T-cell (primary cell): ENCODE measurements at regions not wholly inside any gene's neighbourhood (a gene's known extent, or its start where the extent isn't known, plus 50 kb on each side); places are given as distances from the start of the nearest gene placed in this dataset.

Experiments
- ATAC-seq, 4 experiments: fragments of 200-7000 bp in 3 of 4; fragments of 150-1000 bp in 1 of 4; cut with Tn5 transposase; replicated peaks in 1 of 4; 1 replicate in 3 of 4; 2 replicates in 1 of 4; pipeline ENCODE4 v1.10.0; 2021; ENCODE audit warnings: moderate library complexity in 3 of 4, mild to moderate bottlenecking in 2 of 4, moderate number of reproducible peaks in 1 of 4
- CTCF ChIA-PET, 2 donors: fragments of 300-600 bp; sonication (Branson Sonifier 250); formaldehyde crosslinking; loops; one replicate each; lab custom pipeline; 2022; ENCODE audit warnings: antibody characterized with exemption in 2 of 2; lab: Charles Lee
- POLR2A ChIA-PET, 2 donors: fragments of 300-600 bp; sonication (Branson Sonifier 250); formaldehyde crosslinking; loops; one replicate each; lab custom pipeline; 2022; ENCODE audit warnings: antibody characterized with exemption in 2 of 2; lab: Charles Lee
- DNase-seq, 35 experiments: peaks; one replicate each; pipeline versions ENCODE4 v3.0.0 to v3.0.0-alpha.2; 2013 to 2023
- H3K27ac ChIP-seq: one replicate; pipeline ENCODE4 v1.5.1; 2013; ENCODE audit warnings: low read length
- H3K27me3 ChIP-seq, 2 experiments: replicated peaks in 1 of 2; 1 replicate in 1 of 2; 2 replicates in 1 of 2; pipeline versions ENCODE4 v1.6.1 to v1.7.0; 2013; ENCODE audit warnings: low read length in 1 of 2, mixed read lengths in 1 of 2; ENCODE audit not compliant: control insufficient read depth in 2 of 2, insufficient read depth in 2 of 2; ENCODE audit errors: extremely low read depth in 1 of 2
- H3K36me3 ChIP-seq, 2 donors: 1 replicate in 1 of 2; 2 replicates in 1 of 2; pipeline versions ENCODE4 v1.6.1 to v1.7.0; 2013; ENCODE audit warnings: low read length in 1 of 2; ENCODE audit not compliant: control insufficient read depth in 2 of 2, insufficient read depth in 1 of 2; ENCODE audit errors: extremely low read depth in 1 of 2
- H3K4me1 ChIP-seq, 2 experiments: 1 replicate in 1 of 2; 2 replicates in 1 of 2; pipeline versions ENCODE4 v1.6.1 to v1.7.0; 2013; ENCODE audit warnings: low read length in 2 of 2, mixed read lengths in 1 of 2; ENCODE audit not compliant: insufficient read depth in 2 of 2, control insufficient read depth in 1 of 2; ENCODE audit errors: extremely low read depth in 1 of 2
- H3K4me3 ChIP-seq, 2 donors: 1 replicate in 1 of 2; 2 replicates in 1 of 2; pipeline versions ENCODE4 v1.5.1 to v1.7.0; 2013; ENCODE audit warnings: mild to moderate bottlenecking in 2 of 2, low read length in 1 of 2, moderate library complexity in 1 of 2; ENCODE audit not compliant: control insufficient read depth in 1 of 2; ENCODE audit errors: extremely low read depth in 1 of 2
- H3K9me3 ChIP-seq: 2 replicates; pipeline ENCODE4 v1.7.0; 2013
- H3K27ac Mint-ChIP-seq, 2 donors: one replicate each; pipeline ENCODE4 v1.8.0; 2020 to 2021; ENCODE audit warnings: mild to moderate bottlenecking in 2 of 2, mixed read lengths in 2 of 2
- H3K27me3 Mint-ChIP-seq, 2 donors: one replicate each; pipeline ENCODE4 v1.8.0; 2021 to 2022; ENCODE audit warnings: mixed read lengths in 2 of 2
- H3K36me3 Mint-ChIP-seq: one replicate; pipeline ENCODE4 v1.8.0; 2021; ENCODE audit warnings: mixed read lengths
- H3K4me1 Mint-ChIP-seq, 3 donors: one replicate each; pipeline ENCODE4 v1.8.0; 2020 to 2022; ENCODE audit warnings: mixed read lengths in 3 of 3, mild to moderate bottlenecking in 1 of 3
- H3K4me3 Mint-ChIP-seq, 3 donors: one replicate each; pipeline ENCODE4 v1.8.0; 2020 to 2022; ENCODE audit warnings: mild to moderate bottlenecking in 3 of 3, mixed read lengths in 3 of 3, moderate library complexity in 3 of 3
- H3K9me3 Mint-ChIP-seq, 3 donors: one replicate each; pipeline ENCODE4 v1.8.0; 2020 to 2022; ENCODE audit warnings: mixed read lengths in 3 of 3
- WGBS: methylation state at CpG from one replicate; pipeline ENCODE4 v1.1.5; 2013; ENCODE audit warnings: missing lambda C conversion rate; ENCODE audit not compliant: insufficient coverage; 5-methylcytosine and 5-hydroxymethylcytosine counted together

DNA sequence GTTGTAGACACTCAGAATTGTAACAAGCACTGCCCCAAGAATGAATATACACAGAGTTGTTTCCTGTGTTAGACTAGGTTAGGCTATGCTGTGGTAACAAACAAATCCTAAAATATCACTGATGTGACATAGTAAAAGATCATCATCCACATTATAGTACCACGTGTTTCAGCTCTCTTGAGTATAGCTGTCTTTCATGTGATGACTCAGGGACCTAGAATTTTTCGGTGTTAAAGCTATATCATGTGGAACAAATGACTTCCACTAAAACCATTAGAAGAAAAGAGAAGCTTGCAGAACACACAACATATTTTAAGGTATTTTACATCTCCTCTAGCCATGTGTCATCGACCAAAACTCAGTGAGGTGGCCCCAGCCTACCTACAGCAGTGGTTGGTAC is 307.9 kb upstream of the RBMS3 start:
- Histone ChIP-seq H3K27ac (no peak overlapping the region), H3K27me3 (no peaks in the 10 kb centered on the region), H3K36me3 (no peaks in the 10 kb centered on the region), H3K4me3 (no peak overlapping the region), H3K4me1 (no peaks in the 10 kb centered on the region), H3K9me3 (no peaks in the 10 kb centered on the region)
- DNase-seq (no peak), ATAC-seq (no peak)
- H3K4me1 Mint-ChIP-seq, result no peaks in the 10 kb centered on the region
- peaks cover 18 to 30% (median 20%) of the 10 kb centered on the region in 3 donors for H3K9me3 Mint-ChIP-seq
- ChIA-PET POLR2A (no interaction called here), CTCF (no interaction called here)
- peaks cover 0 to 5% of the 10 kb centered on the region in 2 donors for H3K27me3 Mint-ChIP-seq
- no CpG with 5 or more reads among the region's 3 CpGs for WGBS
- H3K4me3 Mint-ChIP-seq, result no peak overlapping the region
- H3K36me3 Mint-ChIP-seq, result no peaks in the 10 kb centered on the region
- H3K27ac Mint-ChIP-seq, result no peak overlapping the region

DNA sequence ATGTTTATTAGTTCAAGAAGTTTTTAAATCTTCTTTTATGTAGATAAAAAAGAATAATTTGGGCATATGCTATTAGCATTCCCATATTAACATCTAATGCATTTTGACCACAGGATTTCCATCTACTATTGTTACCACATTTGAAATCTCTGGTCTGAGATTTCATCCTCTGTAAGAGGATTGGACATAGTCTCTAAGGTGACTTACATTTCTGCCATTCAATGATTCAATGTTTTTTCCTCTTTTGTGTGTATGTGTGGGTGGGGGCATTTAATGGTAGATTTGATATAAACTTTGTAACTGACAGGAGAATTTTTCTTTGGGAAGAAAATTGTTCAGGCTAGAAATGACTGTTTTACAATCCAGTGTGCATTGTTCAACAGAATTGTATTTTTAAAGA is 307.3 kb upstream of the RBMS3 start:
- peaks cover 0 to 3% of the 10 kb centered on the region in 2 donors for H3K27me3 Mint-ChIP-seq
- ChIA-PET CTCF (no interaction called here), POLR2A (no interaction called here)
- no peak overlapping the region for H3K27ac Mint-ChIP-seq
- peaks cover 15 to 25% (median 18%) of the 10 kb centered on the region in 3 donors for H3K9me3 Mint-ChIP-seq
- Histone ChIP-seq H3K27ac (no peak overlapping the region), H3K4me1 (no peaks in the 10 kb centered on the region), H3K4me3 (no peak overlapping the region), H3K36me3 (no peaks in the 10 kb centered on the region), H3K27me3 (no peaks in the 10 kb centered on the region), H3K9me3 (no peaks in the 10 kb centered on the region)
- DNase-seq (no peak), ATAC-seq (no peak)
- no peak overlapping the region for H3K4me3 Mint-ChIP-seq
- H3K36me3 Mint-ChIP-seq, result no peaks in the 10 kb centered on the region
- H3K4me1 Mint-ChIP-seq, result no peaks in the 10 kb centered on the region

DNA sequence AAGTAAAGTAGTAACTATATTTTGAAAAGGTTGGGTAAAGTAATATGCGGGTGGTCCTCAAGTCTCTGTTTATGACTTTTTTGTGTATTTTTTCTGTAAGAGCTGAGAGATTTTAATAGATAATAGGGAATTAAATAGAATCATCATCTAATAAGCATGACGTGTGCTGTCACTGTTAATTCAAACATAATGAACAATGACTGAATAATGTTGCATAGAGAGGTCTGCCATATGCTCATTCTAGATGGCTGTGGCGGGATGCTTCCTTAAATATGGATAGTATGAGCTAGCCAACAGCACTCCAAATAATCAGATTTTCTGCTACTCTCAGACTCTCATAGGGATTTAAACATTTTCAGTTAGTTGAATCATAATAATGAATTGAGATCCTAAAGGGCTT is 302.8 kb upstream of the RBMS3 start:
- H3K4me3 Mint-ChIP-seq, result no peak overlapping the region
- no peak overlapping the region for H3K4me3 ChIP-seq
- H3K36me3 ChIP-seq, result no peaks in the 10 kb centered on the region
- ChIA-PET POLR2A (interaction anchor here in 1 of 2 donors (0.6 kb wide), 1 partner anchor 72 kb away, joined by 10 read pairs; no protein-coding TSS in a partner anchor), CTCF (no interaction called here)
- H3K27ac ChIP-seq, result no peak overlapping the region
- DNase-seq (no peak), ATAC-seq (no peak)
- no peaks in the 10 kb centered on the region for H3K4me1 Mint-ChIP-seq
- H3K27me3 Mint-ChIP-seq, result no peaks in the 10 kb centered on the region
- no peaks in the 10 kb centered on the region for H3K36me3 Mint-ChIP-seq
- H3K9me3 Mint-ChIP-seq, result peaks cover 0 to 2% (median 0%) of the 10 kb centered on the region in 3 donors
- no peaks in the 10 kb centered on the region for H3K9me3 ChIP-seq
- no peaks in the 10 kb centered on the region for H3K27me3 ChIP-seq
- H3K27ac Mint-ChIP-seq, result no peak overlapping the region
- 100% methylated on average over 1 of the region's 3 CpGs for whole genome bisulfite sequencing
- no peaks in the 10 kb centered on the region for H3K4me1 ChIP-seq

DNA sequence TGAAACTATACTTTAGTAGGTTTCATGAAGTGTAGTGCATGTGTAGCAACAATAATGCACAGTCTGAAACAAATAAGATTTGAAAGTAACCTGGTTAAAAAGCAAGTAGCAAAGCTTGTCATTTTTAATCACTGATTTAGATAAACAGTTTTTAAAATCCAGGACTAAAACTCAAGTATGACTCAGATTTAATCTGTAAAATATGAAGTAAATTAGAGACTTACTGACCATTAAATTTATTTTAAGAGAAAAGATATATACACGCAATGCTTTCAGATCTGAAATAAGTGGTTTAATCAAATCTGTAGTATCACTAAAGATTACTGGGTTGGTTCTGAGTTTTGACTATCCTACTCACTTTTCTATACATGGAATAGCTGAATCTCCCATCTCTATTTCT is 300.7 kb upstream of the RBMS3 start:
- no peaks in the 10 kb centered on the region for H3K36me3 ChIP-seq
- no peaks in the 10 kb centered on the region for H3K4me1 ChIP-seq
- Mint-ChIP-seq H3K4me1 (no peaks in the 10 kb centered on the region), H3K36me3 (no peaks in the 10 kb centered on the region), H3K9me3 (no peaks in the 10 kb centered on the region), H3K27me3 (no peaks in the 10 kb centered on the region), H3K27ac (no peak overlapping the region), H3K4me3 (no peak overlapping the region)
- ATAC-seq, result no peak
- H3K27ac ChIP-seq, result no peak overlapping the region
- DNase-seq, result no peak
- POLR2A ChIA-PET, result no interaction called here
- WGBS, result no CpG with 5 or more reads among the region's 1 CpG
- no peaks in the 10 kb centered on the region for H3K27me3 ChIP-seq
- no peaks in the 10 kb centered on the region for H3K9me3 ChIP-seq
- CTCF ChIA-PET, result no interaction called here
- no peak overlapping the region for H3K4me3 ChIP-seq

DNA sequence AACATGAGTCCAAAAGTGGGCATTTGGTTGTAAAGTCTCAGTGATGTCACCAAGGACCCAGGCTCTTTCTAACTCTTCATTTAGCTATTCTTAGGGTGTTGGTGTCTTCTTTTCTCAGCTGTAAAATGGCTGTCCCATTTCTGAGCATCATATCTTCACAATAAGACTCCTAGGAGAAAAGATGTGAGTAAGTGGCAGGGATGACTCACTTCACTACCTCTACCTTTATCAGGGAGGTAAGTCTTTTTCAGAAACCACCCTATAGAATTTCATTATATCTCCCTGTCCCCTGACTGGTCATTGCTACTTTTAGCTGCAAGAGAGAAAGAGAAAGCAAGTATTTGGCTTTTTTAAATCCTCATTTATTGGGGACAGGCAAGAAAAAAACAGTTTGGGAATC is 300.2 kb upstream of the RBMS3 start:
- POLR2A ChIA-PET, result no interaction called here

DNA sequence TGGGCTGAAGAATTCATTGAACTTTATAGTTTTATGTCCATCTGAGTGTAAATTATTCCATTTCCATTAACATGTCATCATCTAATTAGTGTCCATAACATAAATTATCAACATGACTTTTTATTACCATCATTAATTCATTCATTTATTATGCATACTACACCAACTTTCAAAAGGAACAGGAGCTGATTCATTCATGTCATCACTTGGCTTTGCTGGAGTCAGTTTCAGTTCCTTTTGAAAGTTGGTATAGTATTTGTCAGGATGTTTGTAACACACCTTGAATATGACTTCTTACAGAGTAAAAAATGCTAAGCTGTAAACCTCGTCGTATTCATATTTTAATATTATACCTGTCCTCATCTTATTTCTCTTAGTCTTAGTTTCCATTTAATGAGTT is 298.0 kb upstream of the RBMS3 start:
- no peaks in the 10 kb centered on the region for H3K4me1 ChIP-seq
- H3K4me3 Mint-ChIP-seq, result no peak overlapping the region
- H3K4me1 Mint-ChIP-seq, result no peaks in the 10 kb centered on the region
- H3K27me3 ChIP-seq, result no peaks in the 10 kb centered on the region
- no peak for DNase-seq
- H3K36me3 Mint-ChIP-seq, result no peaks in the 10 kb centered on the region
- no peak for ATAC-seq
- CTCF ChIA-PET, result no interaction called here
- H3K36me3 ChIP-seq, result no peaks in the 10 kb centered on the region
- no peaks in the 10 kb centered on the region for H3K9me3 ChIP-seq
- H3K27ac Mint-ChIP-seq, result no peak overlapping the region
- H3K9me3 Mint-ChIP-seq, result peaks cover 0 to 2% (median 0%) of the 10 kb centered on the region in 3 donors
- no peaks in the 10 kb centered on the region for H3K27me3 Mint-ChIP-seq
- POLR2A ChIA-PET, result no interaction called here
- no peak overlapping the region for H3K4me3 ChIP-seq
- no peak overlapping the region for H3K27ac ChIP-seq
- no CpG with 5 or more reads among the region's 2 CpGs for WGBS

More for the DNA sequence above, 300.2 kb upstream of the RBMS3 start:
- Histone ChIP-seq H3K27ac (no peak overlapping the region), H3K9me3 (no peaks in the 10 kb centered on the region), H3K4me1 (no peaks in the 10 kb centered on the region), H3K36me3 (no peaks in the 10 kb centered on the region), H3K4me3 (no peak overlapping the region), H3K27me3 (no peaks in the 10 kb centered on the region)
- no peak for DNase-seq
- Mint-ChIP-seq H3K9me3 (no peaks in the 10 kb centered on the region), H3K27me3 (no peaks in the 10 kb centered on the region), H3K36me3 (no peaks in the 10 kb centered on the region), H3K4me1 (no peaks in the 10 kb centered on the region), H3K27ac (no peak overlapping the region), H3K4me3 (no peak overlapping the region)
- CTCF ChIA-PET, result no interaction called here
- no peak for ATAC-seq

DNA sequence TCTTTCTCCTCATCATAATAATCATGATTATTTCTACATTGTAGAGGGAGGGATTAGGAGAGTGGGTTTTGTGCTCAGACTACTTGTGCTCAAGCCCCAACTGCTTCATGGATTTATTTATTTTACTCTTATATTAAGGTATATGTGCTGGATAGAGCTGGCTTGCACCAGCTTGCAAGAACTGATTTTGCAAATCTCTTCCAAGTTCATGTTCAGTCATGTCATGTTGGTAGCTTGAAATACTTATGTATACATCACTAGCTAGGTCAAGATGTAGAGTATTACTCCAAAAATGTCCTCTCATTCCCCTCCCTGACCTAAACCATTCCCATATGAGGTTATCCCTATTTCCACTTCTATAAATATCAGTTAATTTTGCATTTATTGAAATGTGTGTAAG is 293.9 kb upstream of the RBMS3 start:
- CTCF ChIA-PET, result no interaction called here
- Mint-ChIP-seq H3K4me3 (no peak overlapping the region), H3K36me3 (no peaks in the 10 kb centered on the region), H3K9me3 (peaks cover 0 to 6% (median 0%) of the 10 kb centered on the region in 3 donors), H3K27me3 (no peaks in the 10 kb centered on the region), H3K27ac (no peak overlapping the region), H3K4me1 (no peaks in the 10 kb centered on the region)
- ATAC-seq, result no peak
- no peaks in the 10 kb centered on the region for H3K9me3 ChIP-seq
- H3K36me3 ChIP-seq, result no peaks in the 10 kb centered on the region
- H3K27me3 ChIP-seq, result no peaks in the 10 kb centered on the region
- no peak overlapping the region for H3K4me3 ChIP-seq
- no peaks in the 10 kb centered on the region for H3K4me1 ChIP-seq
- POLR2A ChIA-PET, result no interaction called here
- DNase-seq, result no peak
- no peak overlapping the region for H3K27ac ChIP-seq
